ENCODE measurements at regions not wholly inside any gene's neighbourhood (a gene's known extent, or its start where the extent isn't known, plus 50 kb on each side); places are given as distances from the start of the nearest gene placed in this dataset.

DNA sequence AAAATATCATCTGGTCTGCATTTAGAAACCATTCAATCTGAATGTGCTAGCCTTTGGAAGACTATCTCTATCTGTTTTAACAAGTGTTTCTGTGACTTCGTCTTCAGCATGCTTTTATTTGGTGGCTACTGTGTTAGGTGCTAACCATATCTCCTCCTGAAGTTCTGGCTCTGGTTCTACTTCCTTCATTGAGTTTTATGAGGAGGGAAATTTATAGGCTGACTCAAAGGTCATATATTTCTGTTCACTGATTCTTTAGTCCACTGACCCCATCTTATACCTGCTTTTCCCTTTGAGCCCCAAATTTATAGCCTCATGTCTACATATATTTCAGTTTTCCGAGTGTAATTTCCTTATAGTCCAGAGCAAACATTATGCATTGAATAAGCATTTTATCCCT is 295.0 kb upstream of the RASGRP1 start:
- Mint-ChIP-seq H3K27ac (ENCODE audit: unreplicated experiment) (no peak overlapping the region), H3K4me3 (ENCODE audit: unreplicated experiment) (no peak overlapping the region)
- TF ChIP-seq, protein P1, sequence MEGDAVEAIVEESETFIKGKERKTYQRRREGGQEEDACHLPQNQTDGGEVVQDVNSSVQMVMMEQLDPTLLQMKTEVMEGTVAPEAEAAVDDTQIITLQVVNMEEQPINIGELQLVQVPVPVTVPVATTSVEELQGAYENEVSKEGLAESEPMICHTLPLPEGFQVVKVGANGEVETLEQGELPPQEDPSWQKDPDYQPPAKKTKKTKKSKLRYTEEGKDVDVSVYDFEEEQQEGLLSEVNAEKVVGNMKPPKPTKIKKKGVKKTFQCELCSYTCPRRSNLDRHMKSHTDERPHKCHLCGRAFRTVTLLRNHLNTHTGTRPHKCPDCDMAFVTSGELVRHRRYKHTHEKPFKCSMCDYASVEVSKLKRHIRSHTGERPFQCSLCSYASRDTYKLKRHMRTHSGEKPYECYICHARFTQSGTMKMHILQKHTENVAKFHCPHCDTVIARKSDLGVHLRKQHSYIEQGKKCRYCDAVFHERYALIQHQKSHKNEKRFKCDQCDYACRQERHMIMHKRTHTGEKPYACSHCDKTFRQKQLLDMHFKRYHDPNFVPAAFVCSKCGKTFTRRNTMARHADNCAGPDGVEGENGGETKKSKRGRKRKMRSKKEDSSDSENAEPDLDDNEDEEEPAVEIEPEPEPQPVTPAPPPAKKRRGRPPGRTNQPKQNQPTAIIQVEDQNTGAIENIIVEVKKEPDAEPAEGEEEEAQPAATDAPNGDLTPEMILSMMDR (IDR thresholded peaks at IDR 0.05): no peak

DNA sequence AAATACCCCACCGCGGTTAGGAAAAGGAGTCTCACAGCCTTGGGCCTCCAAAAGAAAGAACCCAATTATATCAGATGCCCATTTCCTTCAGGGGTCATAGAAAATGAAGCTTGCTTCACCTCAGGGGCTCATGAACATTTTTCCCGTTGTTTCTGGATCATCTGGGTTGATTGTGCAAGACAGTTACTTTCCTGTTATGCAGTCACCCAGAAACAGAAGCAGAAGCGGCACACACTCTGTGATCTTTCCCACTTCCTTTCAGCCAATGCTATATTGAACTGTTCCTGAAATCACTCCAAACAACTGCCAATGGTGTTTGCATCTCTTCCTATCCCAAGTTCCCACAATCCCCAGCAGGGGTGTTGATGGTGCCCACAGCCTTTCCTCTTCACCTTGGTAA is 295.6 kb upstream of the RASGRP1 start:
- DNase-seq (ENCODE audit: extremely low spot score, unreplicated experiment): no peak
- TF ChIP-seq, protein P1 (IDR thresholded peaks at IDR 0.05): no peak
- peaks cover 40% of the 10 kb centered on the region for H3K4me1 Mint-ChIP-seq (ENCODE audit: unreplicated experiment)
- no peaks in the 10 kb centered on the region for H3K36me3 Mint-ChIP-seq (ENCODE audit: unreplicated experiment)
- H3K4me3 Mint-ChIP-seq (ENCODE audit: unreplicated experiment): no peak overlapping the region
- no peaks in the 10 kb centered on the region for H3K9me3 Mint-ChIP-seq (ENCODE audit: unreplicated experiment)
- H3K27ac Mint-ChIP-seq (ENCODE audit: unreplicated experiment): no peak overlapping the region
- no peaks in the 10 kb centered on the region for H3K27me3 Mint-ChIP-seq (ENCODE audit: unreplicated experiment)

More for the DNA sequence above, 295.0 kb upstream of the RASGRP1 start:
- H3K36me3 Mint-ChIP-seq (ENCODE audit: unreplicated experiment): no peaks in the 10 kb centered on the region
- H3K27me3 Mint-ChIP-seq (ENCODE audit: unreplicated experiment): no peaks in the 10 kb centered on the region
- H3K4me1 Mint-ChIP-seq (ENCODE audit: unreplicated experiment): peaks cover 34% of the 10 kb centered on the region
- H3K9me3 Mint-ChIP-seq (ENCODE audit: unreplicated experiment): no peaks in the 10 kb centered on the region
- DNase-seq (ENCODE audit: extremely low spot score, unreplicated experiment): no peak

DNA sequence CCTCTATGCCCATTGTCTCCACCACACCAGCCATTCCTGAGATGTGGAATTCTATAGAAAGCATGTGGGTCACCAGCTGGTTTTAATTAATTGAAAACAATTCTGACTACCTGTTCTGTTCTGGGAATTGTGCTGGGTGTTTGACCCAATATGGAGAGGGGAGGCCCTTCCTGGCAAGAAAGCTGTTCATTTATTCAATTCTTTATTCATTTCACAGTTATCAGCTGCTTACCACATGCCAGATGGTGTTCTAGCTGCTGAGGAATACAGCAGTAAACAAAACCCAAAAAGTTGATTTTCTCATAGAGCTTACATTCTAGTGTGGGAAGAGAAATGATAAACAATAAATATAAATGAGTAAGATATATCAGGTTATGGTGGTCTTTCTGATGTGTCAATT is 296.1 kb upstream of the RASGRP1 start:
- H3K4me3 Mint-ChIP-seq (ENCODE audit: unreplicated experiment): no peak overlapping the region
- peaks cover 44% of the 10 kb centered on the region for H3K4me1 Mint-ChIP-seq (ENCODE audit: unreplicated experiment)
- H3K36me3 Mint-ChIP-seq (ENCODE audit: unreplicated experiment): no peaks in the 10 kb centered on the region
- TF ChIP-seq, protein P1 (IDR thresholded peaks at IDR 0.05): no peak
- no peak for DNase-seq (ENCODE audit: extremely low spot score, unreplicated experiment)
- no peaks in the 10 kb centered on the region for H3K9me3 Mint-ChIP-seq (ENCODE audit: unreplicated experiment)
- H3K27ac Mint-ChIP-seq (ENCODE audit: unreplicated experiment): no peak overlapping the region
- H3K27me3 Mint-ChIP-seq (ENCODE audit: unreplicated experiment): no peaks in the 10 kb centered on the region

DNA sequence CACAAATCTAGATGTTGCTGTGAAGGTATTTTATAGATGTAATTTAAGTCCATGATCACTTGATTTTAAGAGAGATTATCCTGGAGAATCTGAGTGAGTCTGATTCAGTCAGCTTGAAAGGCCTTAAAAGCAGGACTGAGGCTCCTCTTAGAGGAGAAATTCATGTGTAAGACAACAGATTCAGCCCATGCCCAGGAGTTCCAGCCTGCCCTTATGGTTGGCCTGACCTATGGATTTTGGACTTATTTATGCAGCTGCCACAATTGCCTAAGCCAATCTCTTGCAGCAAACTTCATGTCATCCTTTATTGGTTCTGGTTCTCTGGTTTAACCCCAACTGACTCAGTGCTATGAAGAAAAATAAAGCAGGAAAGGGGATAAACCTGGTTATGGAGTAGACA is 296.5 kb upstream of the RASGRP1 start:
- Mint-ChIP-seq H3K9me3 (ENCODE audit: unreplicated experiment) (no peaks in the 10 kb centered on the region), H3K27me3 (ENCODE audit: unreplicated experiment) (no peaks in the 10 kb centered on the region), H3K27ac (ENCODE audit: unreplicated experiment) (no peak overlapping the region), H3K36me3 (ENCODE audit: unreplicated experiment) (no peaks in the 10 kb centered on the region), H3K4me1 (ENCODE audit: unreplicated experiment) (peaks cover 48% of the 10 kb centered on the region), H3K4me3 (ENCODE audit: unreplicated experiment) (no peak overlapping the region)
- TF ChIP-seq, protein P1 (IDR thresholded peaks at IDR 0.05): no peak
- no peak for DNase-seq (ENCODE audit: extremely low spot score, unreplicated experiment)

DNA sequence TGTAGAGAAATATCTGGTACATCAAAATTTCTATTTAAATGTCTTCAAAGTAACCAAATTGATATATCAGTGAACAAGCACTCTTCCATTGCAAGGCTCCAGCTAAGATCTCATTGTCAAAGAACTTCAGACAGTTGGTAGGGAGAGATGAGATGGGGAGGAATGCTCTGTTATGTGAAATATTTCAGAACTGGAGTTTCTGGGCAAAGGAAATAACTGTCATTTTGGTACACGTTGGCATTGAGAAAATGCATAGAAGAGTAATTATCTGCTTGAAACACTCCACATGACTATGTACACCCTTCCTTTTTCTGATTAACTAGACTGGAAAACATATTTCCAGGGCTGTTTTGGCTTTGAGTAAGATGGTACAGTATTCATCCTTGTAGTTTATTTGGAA is 297.5 kb upstream of the RASGRP1 start:
- no peaks in the 10 kb centered on the region for H3K9me3 Mint-ChIP-seq (ENCODE audit: unreplicated experiment)
- peaks cover 58% of the 10 kb centered on the region for H3K4me1 Mint-ChIP-seq (ENCODE audit: unreplicated experiment)
- TF ChIP-seq, protein P1 (IDR thresholded peaks at IDR 0.05): no peak
- no peak overlapping the region for H3K4me3 Mint-ChIP-seq (ENCODE audit: unreplicated experiment)
- H3K27me3 Mint-ChIP-seq (ENCODE audit: unreplicated experiment): no peaks in the 10 kb centered on the region
- H3K27ac Mint-ChIP-seq (ENCODE audit: unreplicated experiment): no peak overlapping the region
- DNase-seq (ENCODE audit: extremely low spot score, unreplicated experiment): no peak
- H3K36me3 Mint-ChIP-seq (ENCODE audit: unreplicated experiment): no peaks in the 10 kb centered on the region

All from osteocyte (in vitro differentiated cells).